Stimulated activated CD8-positive, alpha-beta memory T cell treated with anti-CD3 and anti-CD28 coated beads, Interleukin-12 subunit alpha, Interleukin-12 subunit beta, amount 100 ng/mL, for 24 hours (primary cell): ENCODE measurements at regions not wholly inside any gene's neighbourhood (a gene's known extent, or its start where the extent isn't known, plus 50 kb on each side); places are given as distances from the start of the nearest gene placed in this dataset.

Source experiments
- DNase-seq: peaks from one replicate; pipeline ENCODE4 v3.0.0-alpha.2; 2020; ENCODE audit errors: extremely low read depth

DNA sequence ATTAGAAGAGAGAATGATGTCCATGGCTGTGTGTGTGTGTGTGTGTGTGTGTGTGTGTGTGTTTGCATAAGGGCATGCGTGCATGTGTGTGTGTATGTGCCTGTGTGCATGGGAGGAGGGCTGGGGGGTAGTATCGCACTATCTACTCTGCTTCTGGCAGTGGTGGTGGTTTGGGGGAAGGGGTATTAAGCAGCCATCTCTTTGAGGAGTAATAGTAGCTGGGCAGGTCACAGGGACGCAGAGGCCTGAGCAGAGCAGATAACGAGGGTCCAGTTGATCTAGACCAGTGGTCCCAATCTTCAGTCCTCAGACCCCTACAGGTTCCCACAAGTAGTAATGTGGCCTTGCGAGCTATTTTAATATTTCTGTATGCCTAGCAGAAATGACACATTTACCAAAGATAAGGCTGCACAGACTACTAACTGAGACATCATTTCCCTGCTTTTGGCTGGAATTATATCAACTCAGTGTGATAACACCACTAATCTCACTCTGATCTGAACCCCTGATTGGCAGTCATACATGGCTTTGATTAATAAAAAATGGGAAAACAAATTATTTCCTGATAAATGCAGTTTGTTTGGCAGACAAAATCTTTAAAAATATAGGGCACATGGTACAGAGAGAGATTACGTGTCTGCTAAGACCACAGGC, 354.3 kb downstream of the BUD13 start:
- DNase-seq, result no peak

DNA sequence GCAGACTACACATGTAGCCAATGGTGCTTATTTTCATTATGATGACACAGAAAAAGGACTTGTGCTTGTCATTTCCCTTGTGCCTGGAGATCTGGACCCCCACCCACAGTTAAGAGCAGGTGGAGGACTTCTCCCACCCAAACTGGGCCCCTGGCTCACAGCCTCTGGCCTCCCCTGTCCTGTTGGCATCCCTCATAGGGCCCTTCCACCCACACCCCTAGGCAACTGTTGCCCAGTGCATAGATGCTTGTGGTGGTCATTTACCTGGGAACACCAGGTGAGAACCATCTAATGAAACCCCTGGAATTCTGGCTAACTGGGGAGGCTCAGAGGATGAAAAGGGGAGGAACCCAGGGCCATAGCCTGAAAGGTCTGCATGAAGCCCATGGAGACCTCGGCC, 355.9 kb downstream of the BUD13 start:
- DNase-seq, result no peak

DNA sequence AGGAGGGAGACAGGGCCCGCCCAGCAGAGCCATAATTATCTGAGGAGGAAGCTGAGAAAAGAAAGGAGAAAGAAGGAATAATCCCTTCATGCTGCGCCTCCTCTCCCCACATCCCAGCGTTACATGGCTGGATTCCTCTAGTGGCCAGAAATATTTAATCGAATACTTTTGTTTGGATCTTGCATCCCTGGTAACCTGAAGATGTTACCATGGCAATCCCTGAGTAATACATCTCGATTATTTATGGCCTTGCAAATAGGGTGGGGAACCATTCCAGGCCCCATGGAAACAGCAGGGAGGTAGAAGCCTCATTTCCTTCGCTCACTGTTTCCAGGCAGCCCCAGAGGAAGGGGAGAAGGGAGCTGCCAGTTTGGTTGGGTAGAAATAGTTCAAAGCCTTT, 357.7 kb downstream of the BUD13 start:
- no peak for DNase-seq

DNA sequence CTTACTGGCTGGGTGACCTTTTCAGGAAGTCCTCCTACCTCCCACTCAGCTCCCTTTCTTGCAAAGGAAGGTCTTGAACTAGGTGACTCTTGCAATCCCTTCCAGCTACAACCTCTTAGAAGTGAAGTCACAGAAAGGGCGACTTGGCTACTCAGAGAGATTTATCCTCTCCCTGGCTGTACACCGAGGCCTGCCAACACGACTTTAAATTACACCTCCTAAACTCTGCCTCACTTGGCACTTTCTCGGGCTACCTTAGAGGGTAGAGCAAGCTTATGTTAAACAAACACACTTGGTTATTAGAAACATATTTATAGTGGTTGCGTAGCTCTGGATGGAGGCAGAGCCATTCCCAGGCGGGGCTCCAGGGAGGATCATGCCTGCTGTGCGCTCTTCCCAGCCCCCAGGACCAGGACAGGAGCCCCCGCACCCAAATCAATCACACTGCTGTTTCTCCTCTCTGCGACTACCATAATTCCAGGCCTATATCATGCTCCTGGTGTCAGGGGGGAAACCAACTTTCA, 358.4 kb downstream of the BUD13 start:
- no peak for DNase-seq

DNA sequence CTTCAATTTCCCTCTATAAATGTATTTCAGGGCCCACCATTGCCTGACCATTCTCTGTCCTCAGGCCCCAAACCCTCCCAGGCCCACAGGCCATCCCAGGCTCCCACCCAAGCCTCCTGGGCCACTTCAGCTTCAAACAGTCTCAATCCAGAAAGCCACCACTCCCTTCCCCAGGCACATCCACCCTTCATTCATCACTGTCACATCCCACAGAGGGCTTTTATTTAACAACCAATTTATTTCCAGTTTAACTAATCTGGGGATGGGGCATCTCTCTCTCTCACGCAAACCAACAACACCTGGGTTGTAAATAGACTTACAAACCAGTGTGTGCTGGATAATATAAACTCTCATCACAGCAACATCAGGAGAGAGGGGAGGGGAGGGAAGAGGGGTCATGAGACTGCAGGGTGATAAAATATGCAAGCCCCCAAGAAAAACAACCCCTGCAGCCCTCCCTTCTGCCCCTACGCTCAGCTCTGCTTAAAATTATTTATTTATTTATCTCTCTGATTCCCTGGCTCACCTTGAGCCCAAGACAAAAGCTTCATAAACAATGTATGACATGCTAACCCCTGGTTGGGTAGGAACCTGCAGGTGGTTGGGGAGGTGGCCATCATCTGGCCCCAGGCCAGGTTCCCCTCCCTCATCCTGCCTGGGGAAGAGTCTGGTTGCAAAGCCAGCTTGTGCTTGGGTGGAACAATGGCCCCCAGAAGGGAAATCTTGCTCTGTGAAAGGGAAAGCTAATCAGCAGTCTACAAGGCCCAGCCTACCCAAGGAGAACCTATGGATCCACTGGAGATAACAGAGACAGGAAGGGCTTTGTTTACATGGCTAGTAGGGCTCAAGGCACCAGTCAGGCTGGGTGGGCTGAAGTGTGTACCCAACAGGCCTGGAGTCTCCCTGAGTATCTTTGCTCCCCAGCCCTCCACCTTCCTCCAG, 359.2 kb downstream of the BUD13 start:
- no peak for DNase-seq

DNA sequence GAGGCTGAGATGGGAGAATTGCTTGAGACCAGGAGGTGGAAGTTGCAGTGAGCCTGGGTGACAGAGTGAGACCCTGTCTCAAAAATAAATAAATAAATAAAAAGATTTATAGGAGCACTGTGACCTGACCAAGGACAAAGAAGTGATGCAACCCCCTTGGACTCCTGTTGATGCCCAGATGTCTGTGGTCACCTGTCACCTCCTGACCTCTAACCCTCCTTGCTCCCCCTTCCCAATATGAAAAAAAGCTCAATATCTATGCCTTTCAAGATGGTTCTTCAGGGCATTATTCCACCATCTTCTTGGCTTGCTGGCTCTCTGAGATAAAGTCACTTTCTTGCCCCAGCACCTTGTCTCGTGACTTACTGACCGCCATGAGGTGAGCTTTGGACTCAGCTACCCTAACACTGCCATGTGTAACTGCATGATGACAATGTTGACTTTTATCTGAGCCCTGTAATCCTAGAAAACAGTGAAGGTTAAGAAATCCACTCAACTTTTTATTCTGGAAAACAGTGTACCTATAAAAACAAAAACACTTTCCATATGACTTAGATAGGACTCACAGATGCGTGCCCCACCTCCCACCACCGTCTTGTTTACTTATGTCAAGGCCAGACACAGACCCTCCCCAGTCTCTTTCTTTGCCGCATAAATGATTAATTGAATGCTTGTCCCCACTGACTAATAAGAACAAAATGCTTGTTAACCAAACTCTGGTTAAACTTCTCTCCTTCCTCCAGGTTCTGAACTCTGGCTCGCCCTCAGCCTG, 360.5 kb downstream of the BUD13 start:
- DNase-seq, result no peak

DNA sequence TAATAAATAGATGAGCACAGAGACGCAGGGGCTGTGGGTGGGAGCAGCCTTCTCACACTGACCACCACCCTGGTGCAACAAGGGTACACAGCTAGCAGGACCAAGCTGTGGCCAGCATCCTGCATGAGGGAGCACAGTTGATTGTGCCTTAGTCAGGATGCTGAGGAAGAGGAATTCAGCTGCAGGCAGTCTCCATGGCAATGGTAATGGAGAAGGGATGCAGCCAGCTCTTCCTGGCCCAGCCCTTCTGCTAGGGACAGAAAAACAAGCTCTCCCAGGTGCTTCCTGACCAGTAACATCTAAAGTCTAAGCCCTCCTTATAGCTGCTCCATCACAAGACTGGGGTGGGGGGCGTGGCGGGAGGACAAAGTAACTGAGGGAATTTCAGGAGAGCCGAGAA, 363.5 kb downstream of the BUD13 start:
- DNase-seq, result no peak

DNA sequence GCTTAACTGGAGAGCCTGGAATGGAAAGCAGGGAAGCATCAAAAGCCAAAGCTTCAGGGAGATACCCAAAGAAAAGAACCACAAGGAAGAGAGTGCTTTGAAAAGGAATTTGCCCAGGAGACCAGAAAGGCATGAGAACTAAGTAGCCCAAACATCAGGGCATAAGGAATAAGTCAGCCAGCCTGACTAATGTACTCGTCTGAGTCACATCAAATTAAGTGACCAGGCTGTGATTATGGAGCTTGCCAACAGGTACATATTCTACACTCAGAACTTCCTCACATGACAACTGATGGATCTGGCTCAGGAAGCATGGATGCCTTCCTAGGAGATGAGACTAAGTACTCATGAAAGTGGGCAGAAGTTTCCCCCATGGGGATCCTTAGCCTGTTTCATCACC, 366.7 kb downstream of the BUD13 start:
- no peak for DNase-seq

DNA sequence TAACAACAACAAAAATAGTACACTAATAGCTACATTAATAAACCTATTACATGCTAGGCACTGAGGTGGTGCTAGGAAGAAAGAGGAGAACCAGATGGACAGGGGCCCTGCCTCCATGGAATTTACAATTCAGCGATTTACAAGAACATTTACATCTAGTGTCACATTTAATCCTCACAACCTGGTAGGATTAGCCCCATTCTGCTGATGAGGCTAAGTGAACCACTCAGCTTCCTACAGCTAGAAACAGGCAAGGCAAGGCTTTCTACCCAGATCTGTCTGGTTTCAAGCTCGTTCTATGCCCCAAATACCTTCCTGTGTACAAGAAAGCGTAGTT, 368.4 kb downstream of the BUD13 start:
- no peak for DNase-seq

DNA sequence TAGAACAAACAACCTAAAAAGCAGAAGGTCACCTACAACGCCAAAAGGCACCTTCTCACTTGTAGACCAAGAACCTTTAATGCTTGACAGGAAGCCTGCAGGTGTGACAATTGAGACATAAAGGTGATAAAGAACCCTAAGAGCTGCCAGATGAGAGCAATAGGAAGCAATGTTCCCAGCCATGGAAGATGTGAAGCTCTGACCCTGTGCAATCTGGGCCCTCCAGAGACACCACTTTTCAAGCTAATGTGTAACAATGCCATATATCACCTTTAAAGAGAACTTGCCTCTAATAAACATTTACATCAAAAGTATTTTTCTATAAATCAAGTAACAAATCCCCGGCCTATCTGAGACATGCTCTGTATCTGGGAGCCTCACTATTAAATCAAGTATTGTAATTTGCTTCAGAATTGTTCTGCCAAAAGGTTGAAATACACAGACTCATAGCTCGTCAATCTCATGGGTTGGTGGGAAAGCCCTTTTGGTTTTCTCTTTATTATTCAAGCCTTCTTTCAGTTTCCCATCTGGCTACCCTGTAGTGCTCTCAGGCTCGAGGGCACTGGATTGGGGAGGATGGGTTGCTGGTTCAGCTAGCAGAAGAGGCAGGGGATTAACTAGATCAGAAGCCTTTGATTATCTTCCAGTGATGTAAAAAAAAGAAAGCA, 368.9 kb downstream of the BUD13 start:
- no peak for DNase-seq

DNA sequence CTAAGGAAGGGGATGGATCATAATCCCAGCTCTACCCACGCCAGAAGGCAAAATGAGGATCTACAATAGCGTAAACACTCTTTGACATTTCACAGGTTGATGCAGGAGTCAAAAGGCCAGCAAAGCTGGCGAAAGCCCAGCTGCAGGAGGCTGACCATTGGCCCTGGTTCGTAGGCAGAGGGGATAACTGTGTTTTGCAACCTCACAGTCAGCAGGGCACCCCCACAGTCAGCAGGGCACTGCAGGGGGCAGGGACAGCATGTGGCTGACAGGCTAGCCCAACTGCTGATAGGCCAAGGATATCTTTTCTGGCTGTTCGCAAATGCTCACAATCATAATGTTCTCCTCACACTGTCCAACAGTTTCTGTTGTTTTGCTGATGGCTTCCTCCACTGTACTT, 372.7 kb downstream of the BUD13 start:
- DNase-seq, result no peak

DNA sequence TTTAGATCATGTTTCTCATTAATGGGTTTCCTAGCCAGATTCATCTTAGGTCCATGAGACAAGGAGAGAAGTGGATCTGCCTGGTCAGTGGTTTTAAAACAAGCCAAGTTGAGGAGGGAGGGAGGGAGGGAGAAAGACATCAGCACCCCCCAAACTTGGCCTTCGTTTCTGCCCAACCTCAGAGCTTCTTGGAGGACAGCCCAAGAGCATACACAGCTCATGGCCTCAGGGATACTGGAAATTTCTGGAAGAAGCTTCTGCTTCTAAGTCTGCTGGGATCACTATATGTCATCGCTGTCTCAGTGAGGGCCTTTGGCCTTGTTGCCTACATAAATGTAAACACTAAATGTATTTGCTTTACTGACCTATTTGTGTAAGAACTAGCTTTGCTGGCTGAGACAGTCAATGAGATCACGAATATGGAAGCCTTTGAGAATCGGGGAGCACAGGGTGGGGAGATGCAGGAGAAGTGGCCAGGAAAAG, 375.1 kb downstream of the BUD13 start:
- no peak for DNase-seq

DNA sequence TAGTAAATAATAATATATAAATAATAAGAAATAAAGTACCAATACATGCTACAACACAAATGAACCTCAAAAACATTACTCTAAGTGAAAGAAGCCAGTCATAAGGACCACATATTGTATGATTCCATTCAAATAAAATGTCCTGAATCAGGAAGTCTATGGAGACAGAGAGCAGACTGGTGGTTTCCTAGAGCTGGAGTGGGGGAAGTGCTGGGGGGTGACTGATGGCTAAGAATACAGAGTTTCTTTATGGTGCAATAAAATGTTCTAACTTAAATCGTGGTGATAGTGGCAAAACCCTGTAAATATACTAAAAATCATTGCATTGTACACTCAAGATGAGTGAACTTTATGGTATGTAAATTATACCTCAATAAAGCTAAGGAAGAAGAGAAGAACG, 376.5 kb downstream of the BUD13 start:
- DNase-seq, result no peak

DNA sequence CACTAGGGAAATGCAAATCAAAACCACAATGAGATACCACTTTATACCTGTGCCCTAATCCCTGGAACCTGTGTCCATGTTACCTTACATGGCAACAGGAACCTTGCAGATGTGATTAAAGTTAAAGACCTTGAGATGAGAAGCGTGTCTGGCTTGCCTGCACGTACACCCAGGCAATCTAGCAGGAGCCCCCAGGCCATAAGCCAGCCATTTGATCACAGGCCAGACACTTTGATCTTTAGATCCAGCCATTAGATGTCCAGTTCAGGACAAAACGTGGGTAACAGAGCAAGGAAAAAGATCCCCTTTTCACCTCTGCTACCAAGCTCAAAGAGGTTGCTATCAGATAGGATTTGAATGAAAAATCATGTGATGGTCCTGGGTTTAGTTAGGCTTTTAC, 378.8 kb downstream of the BUD13 start:
- DNase-seq, result no peak

DNA sequence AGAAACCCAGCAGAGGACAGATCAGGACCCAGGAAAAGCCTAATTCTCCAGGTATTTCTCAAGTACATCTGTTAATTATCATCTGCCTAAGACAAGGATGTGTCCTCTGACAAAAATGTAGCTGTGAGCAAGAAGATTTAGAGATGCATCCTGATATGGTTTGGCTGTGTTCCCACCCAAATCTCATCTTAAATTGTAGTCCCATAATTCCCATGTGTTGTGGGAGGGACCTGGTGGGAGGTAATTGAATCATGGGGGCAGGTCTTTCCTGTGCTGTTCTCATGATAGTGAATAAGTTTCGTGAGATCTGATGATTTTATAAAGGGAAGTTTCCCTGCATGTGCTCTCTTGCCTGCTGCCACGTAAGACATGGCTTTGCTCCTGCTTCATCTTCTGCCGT, 381.8 kb downstream of the BUD13 start:
- no peak for DNase-seq

DNA sequence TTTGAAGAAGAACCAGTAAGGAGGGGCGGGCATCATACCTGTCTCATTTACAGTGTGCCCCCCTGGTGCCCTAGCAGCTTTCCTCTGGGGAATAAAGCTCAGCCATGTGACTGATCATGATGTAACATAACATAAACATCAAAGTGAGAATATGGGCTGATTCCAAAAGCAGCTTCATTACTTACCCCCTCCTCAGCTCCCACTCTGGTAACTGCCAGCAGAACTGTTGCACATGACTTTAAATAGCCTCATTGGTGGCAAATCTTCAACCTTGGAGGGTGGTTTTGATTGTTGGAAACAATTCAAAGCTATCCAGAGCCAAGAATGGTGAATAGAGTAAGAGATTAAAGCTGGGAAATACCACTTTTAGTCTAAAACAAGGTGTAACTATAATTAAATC, 384.6 kb downstream of the BUD13 start:
- no peak for DNase-seq

DNA sequence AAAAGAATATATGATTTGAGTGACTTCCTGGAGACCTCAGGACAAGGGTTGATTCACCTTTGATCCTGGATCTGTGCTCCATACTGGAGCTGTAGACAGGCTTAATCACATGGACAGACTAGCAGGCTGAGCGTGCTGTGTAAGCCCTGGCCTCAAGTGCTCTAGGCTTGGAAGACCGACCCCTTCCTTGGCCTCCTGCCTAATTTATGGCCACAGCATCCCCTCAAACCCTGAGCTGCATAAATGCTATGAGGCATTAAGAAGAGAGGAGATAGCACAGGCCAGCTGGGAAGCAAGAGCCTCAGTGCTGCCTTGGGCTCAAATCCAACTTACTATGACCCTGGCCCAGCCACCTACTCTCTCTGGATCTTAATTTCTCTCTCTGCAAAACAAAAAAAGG, 385.1 kb downstream of the BUD13 start:
- DNase-seq, result no peak

DNA sequence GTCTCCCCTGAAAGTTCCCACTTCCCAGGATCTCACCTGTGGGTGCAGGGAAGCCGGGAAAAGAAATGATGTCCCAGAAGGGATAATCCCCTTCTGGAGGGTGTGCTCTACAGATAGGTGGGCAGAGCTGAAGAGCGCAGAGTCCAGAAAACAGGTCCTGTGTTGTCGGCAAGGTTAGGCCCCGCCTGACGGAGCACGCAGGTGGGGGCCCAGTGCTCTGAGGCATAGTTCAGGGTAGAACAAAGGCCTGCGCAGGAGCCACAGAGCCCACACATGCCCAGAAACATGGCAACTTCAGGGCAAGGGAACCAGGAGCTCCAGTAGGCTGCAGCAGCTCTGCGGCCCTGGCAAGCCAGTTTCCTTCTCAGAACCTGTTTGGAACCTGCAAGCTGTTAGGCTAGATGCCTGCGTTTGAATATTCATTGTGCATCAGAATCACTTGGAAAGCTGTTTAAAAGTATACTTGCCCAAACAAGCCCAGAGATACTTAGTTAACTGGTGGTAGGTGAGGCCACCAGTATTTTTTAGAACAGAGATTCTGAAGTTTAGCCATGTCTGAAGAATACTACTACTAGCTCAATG, 386.6 kb downstream of the BUD13 start:
- DNase-seq, result no peak

DNA sequence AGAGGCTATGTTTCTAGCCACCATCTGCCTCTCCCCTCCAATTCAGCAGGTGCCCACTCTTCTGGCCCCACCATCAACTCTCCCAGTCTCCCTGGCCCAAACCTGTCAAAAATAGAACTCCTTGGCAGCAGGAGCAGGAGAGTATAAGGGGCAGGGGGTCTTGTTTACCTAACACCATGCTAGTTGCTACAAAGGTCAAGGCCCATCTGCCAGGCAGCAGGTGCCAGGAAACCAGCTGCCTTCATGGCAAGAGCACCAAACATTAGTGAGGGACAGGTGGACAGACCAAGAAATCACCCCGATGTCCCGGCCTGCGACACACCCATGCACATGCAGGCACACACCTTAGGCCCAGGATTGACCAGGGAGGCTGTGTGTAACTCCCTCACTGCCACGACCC, 387.9 kb downstream of the BUD13 start:
- DNase-seq, result no peak

DNA sequence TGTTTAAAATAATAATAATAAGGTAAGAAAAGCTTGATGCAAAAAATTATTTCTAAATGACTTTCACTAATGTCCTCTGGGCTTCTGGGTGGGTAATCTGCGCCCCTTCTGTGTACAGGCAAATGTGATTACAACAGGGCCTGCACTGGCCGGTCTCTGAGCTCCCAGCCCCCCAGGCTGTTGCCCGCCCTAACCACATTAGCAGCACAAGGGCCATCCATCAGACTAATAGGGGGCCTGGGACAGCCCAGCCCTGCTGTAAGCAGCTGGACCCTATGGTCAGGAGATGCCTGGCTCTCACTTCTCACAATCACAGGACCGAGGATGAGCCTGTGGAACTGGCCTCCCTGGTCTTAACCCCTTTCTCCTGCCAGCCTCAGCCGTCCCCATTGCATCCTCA, 388.4 kb downstream of the BUD13 start:
- DNase-seq, result no peak

DNA sequence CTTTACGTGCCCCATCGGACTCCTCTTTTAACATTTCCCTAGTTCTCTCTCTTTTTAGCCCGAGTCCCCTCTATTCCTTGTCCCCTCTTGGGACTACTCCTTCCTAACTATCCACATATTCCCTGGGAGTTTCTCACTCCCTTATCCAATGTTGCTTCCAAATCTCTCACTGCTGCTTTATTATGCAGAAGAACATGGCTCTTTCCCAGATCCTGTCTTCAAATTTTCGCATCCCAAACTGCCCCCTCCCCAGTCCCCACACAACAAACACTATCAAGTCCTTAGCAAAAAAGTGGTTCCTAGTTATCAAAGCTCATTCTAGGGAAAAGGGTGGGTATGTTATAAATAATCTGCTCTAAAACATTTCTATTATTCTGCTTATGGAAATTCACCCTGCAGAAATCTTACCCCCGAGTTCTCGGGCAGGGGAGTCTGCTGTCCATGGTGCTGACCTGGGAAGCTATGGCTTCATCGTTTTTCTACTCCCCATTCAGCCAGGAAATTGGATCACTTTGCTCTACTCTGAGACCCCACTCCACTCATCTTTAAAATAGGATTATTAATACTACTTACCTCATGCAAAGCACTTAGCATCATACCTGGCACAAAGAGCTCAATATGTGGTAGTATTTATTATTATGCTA, 393.5 kb downstream of the BUD13 start:
- DNase-seq, result no peak
